Bone marrow (tissue), 2 donors: ENCODE measurements at regions not wholly inside any gene's neighbourhood (a gene's known extent, or its start where the extent isn't known, plus 50 kb on each side); places are given as distances from the start of the nearest gene placed in this dataset.

ENCODE experiments used
- DNase-seq, 2 donors: peaks; one replicate each; lab custom pipeline; 2025; lab: John Stamatoyannopoulos, UW

GRCh38 chr5:175170899-175171298 lies 273.1 kb downstream of the DRD1 start:
- DNase-seq, result no peak

DNA sequence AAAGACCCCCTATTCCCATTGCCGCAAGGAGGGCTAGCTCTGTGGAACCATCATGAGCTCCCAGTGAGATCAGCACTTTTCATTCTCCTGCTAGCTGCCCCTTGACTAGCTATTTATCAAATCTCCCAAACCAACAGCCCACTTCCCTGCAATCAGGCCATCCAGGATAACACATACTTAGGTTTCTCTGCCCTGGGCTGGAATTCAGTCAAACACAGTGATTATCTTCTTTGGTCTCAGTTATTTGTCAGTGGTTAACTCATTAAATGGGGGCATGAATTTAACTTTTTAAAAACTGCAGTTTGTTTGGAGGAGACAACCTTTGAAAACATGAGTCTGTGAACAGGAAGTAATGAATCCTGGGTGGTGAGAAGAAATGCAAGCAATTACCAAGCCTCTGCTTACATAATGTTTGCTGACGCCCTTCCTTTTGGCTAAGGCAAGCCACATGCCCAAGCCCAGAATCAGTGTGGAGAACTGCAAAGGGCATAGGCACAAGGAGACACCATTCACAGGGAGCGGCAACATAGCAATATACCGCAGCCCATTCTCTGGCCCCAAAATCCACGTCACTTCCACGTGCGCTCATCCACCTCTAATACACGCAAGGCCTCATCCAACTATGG lies 275.0 kb downstream of the DRD1 start:
- no peak for DNase-seq

DNA sequence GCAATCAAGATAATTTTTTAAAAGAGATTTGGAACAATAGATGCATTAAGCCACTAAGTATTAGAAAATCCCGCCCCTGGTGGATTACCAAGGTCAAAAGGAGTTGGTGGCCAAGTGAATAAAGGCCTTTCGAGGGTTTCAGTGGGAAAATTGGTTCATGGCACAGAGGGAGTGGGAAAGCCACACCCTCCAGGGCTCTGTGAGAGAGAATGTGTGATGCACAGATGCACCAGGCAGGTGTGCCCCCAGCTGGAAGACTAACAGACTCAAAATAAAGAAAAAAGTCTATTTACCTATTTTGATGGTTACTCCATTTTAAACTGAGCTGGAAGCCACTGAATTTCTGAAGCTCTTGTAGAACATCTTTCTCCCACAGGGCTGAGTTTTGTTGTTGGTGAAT lies 278.0 kb downstream of the DRD1 start:
- DNase-seq, result no peak

DNA sequence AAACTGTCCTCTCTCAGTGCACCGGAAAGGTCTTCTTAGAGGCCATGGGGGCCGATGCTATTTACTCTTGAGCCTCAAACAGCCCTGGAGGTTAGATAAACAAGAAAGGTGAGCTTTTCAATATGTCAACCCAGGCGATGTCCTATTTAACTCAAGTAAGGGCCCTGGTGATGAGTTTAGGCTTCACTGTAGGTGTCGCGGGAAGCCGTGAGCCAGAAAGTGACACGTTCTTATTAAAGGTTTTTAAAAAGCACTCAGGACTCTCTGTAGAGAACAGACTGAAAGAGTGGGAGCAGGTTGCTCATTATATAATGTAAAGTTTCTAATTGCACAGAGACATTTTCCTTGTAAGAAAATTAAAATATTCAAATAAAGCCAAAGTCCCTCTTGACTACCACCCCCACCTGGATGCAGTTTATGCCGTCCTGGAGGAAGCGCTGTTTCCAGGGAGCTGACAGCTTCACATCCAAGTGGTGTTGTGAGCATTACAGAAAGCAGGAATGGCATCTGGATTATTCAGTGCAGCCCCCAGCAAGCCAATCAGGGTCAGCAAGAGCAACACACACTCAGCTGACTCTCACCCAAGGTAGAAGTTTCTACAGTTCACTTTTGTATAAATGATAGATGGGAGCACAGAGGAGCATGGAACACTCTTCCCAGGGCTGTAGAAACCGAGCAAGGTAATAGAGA lies 280.3 kb downstream of the DRD1 start:
- DNase-seq, result no peak

DNA sequence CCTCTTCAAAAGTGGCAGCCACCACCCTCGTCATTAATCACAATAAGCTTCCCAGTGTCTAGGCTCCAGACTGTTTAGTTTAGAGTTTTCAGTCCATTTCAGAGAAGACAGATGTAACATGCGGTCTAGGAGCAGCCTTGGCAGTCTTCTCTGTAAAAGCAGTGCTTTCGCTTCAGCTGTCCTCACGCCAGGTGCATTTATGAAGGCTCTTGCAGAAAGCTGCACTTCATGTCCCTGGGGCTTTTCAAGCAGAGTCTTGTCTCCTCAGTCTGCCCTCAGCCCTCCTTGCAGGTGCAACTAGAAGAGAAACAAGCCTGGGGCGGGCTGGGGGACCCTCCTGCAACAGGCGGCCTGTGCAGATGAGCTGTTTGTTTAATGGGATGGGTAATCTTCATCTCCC lies 281.9 kb downstream of the DRD1 start:
- DNase-seq, result no peak

DNA sequence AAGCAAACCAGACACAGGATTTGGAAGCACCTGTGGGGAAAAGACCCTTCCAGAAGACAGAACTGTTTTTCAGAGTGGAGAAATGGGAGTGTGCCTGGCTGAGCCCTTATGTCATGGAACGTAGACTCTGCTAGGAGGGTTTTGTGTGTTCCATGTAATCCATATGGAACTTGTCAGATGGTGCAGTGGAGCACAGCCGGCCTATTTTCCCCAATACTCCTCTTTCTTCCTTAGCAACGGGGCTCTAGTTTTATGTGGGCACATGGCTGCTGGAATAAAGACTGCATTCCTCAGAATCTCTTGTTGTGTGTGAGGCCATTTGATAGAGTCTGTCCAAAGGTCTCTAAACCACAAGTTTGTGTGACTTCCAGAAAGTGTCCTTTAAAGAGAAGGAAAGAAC lies 284.0 kb downstream of the DRD1 start:
- DNase-seq, result no peak

- DNase-seq, result no peak
Measured at GRCh38 chr5:175148636-175149172, 295.3 kb downstream of the DRD1 start.

- no peak for DNase-seq
Measured at GRCh38 chr5:175146733-175147132, 297.2 kb downstream of the DRD1 start.

DNA sequence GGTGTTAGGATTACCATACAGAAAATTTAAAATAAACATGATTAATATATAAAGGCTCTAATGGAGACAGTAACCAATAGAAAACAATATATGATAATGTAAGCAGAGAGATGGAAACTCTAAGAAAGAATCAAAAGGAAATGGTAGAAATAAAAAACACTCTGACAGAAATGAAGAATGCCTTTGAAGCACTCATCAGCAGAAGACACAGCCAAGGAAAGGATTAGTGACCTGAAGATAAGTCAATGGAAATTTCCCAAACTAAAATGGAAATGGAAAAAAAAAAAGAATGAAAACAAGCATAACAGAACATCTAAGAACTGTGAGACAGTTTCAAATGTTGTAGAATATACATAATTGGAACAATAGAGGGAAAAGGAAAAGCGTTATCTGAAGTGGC lies 302.6 kb downstream of the DRD1 start:
- DNase-seq, result no peak

- DNase-seq, result no peak
Measured at GRCh38 chr5:175133185-175133584, 310.8 kb downstream of the DRD1 start.

DNA sequence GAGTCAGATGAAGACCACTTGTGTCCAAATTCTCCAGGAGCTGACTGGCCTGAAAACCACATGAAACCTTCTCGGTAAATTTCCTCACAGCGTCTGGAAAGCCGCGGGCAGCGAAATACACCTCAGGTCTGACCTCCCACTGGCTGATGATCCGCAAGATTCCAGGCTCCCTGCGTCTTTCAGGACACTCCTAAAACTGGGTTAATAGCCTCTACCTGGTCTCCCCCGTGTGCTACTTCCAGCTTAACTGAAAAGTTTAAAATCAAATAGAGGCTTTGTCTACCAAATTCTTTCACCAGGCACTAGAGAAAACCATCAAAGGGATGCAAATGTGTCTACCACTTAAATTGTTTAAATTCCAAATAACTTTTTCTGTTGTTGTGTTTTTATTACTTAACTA lies 312.6 kb downstream of the DRD1 start:
- no peak for DNase-seq

DNA sequence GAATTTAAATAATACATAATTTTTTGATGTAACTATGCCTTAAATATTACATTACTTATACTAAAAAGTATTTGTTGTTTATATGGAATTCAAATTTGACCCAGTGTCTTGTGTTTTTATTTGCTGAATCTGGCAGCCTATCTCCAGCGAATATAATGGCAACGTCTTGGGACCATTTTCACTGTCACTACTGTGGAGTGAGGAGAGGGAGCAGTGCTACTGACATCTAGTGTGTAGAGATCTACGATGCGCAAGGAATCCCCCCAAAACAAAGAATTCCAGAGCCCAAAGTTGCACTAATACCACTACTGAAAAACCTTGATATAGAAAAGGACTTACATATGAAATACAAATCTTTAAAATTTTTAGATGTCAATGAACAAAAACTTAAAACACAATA lies 314.4 kb downstream of the DRD1 start:
- DNase-seq, result no peak

DNA sequence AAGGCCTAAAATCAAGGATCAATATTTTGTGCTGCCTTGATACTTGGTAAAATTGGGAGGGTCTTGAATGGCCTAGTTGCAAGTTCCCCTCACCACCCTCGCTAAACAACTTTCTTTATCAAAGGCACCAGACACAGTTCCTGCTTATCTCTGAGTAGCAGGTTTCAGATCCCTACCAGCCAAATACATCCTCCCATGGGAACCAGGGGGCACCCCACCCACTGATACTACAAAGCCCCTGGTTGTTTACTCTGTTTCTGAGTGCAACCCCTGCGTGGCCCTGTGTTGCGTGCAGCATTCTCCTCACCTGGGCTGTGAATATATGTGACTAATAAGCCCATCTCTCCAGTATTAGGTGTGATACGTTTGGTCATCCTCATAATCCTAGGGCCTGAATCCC lies 314.9 kb downstream of the DRD1 start:
- no peak for DNase-seq

DNA sequence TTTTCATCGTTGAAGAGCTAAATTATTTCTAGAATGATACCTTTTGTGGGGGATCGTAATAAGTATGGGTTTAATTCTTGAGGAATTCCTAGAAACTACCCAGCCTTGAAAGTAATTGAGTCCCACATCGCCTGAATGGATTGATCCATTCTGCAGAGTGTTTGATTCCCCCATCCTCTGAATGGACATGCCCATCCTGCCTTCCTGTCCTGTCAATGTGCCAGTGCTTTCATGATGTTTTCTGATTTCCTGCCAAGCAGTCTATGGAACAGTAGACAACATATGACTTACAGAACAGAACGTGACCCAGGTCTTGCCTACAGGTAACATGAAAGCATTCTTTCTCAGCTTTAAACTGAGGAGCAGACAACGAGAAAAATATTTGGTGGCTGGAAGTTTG lies 319.2 kb downstream of the DRD1 start:
- DNase-seq, result no peak

GRCh38 chr5:175124251-175124813 lies 319.6 kb downstream of the DRD1 start:
- DNase-seq, result no peak

DNA sequence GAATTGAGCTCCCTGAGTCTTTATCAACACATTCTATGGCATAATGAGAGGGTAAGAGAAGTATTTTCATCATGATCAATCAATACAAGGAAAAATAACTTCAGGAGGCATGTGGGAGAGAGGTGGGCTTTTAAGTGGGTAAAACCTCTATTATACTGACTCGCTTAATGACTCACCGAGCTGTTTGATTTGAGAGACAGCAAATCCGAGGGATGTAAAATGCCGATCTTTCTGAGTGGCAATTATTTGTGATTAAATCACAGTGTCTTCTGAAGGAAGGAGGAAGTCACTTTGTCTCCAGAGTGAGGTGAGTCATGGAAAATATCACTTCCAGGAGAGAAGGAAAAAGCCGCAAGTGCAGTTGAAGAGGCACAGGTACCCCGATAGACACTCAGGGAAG lies 320.4 kb downstream of the DRD1 start:
- DNase-seq, result no peak

GRCh38 chr5:175121457-175121856 lies 322.5 kb downstream of the DRD1 start:
- no peak for DNase-seq

- no peak for DNase-seq
Measured at GRCh38 chr5:175120412-175120811, 323.6 kb downstream of the DRD1 start.

GRCh38 chr5:175118700-175119309 lies 325.2 kb downstream of the DRD1 start:
- no peak for DNase-seq

- no peak for DNase-seq
Measured at GRCh38 chr5:175116466-175117048, 327.4 kb downstream of the DRD1 start.

DNA sequence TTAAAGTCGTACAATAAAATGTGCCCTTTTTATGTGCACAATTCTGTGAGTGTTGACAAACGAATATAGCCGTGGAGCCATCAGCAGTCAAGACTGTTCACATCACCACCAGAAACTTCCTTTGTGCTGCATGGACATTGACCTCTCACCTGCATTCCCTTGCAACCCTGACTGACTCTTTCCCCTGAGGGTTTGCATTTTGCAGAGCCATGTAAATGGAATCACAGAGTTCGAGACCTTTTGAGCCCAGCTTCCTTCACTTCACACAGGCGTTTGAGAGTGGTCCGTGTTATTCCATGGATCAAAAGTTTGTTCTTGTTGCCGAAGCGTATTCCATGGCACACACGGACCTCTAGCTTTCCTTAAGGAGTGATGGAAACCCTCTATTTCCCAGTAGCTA lies 328.2 kb downstream of the DRD1 start:
- no peak for DNase-seq

GRCh38 chr5:175113947-175114346 lies 330.0 kb downstream of the DRD1 start:
- DNase-seq, result no peak
